Neuronal stem cell (in vitro differentiated cells): ENCODE measurements at regions not wholly inside any gene's neighbourhood (a gene's known extent, or its start where the extent isn't known, plus 50 kb on each side); places are given as distances from the start of the nearest gene placed in this dataset.

Experiments
- DNase-seq: peaks from one replicate; pipeline ENCODE4 v3.0.0-alpha.2; 2013; ENCODE audit warnings: low spot score
- H2AFZ ChIP-seq: one replicate; pipeline ENCODE4 v1.6.1; 2013; ENCODE audit warnings: mild to moderate bottlenecking, low read length, inconsistent platforms
- H2AK5ac ChIP-seq: 2 replicates; pipeline ENCODE4 v1.6.1; 2013; ENCODE audit warnings: low read depth, mild to moderate bottlenecking, inconsistent platforms, low read length, moderate library complexity, mixed read lengths
- H2BK120ac ChIP-seq: 2 replicates; pipeline ENCODE4 v1.6.1; 2013; ENCODE audit warnings: low read depth, mild to moderate bottlenecking, inconsistent platforms, low read length, moderate library complexity, mixed read lengths
- H2BK12ac ChIP-seq: one replicate; pipeline ENCODE4 v1.6.1; 2013; ENCODE audit warnings: low read length, inconsistent platforms
- H2BK15ac ChIP-seq: 2 replicates; pipeline ENCODE4 v1.6.1; 2013; ENCODE audit warnings: mild to moderate bottlenecking, low read length, inconsistent platforms, mixed read lengths
- H2BK5ac ChIP-seq: one replicate; pipeline ENCODE4 v1.6.1; 2013; ENCODE audit warnings: inconsistent platforms, mild to moderate bottlenecking, low read length, moderate library complexity
- H3K14ac ChIP-seq: one replicate; pipeline ENCODE4 v1.6.1; 2013; ENCODE audit warnings: low read length, inconsistent platforms
- H3K18ac ChIP-seq: 2 replicates; pipeline ENCODE4 v1.6.1; 2013; ENCODE audit warnings: low read length, inconsistent platforms
- H3K23ac ChIP-seq: 2 replicates; pipeline ENCODE4 v1.6.1; 2013; ENCODE audit warnings: low read depth, mild to moderate bottlenecking, mixed read lengths, low read length, inconsistent platforms; ENCODE audit not compliant: poor library complexity
- H3K27ac ChIP-seq: replicated peaks from 3 replicates; pipeline ENCODE4 v1.5.1; 2013; ENCODE audit warnings: low read length, inconsistent platforms
- H3K27me3 ChIP-seq, 3 experiments: 2 replicates each; pipeline ENCODE4 v1.6.1; 2013; ENCODE audit warnings: low read length in 3 of 3, mild to moderate bottlenecking in 2 of 3, inconsistent platforms in 1 of 3, low read depth in 1 of 3, mixed read lengths in 1 of 3, moderate library complexity in 1 of 3; ENCODE audit not compliant: control insufficient read depth in 3 of 3, insufficient read depth in 3 of 3
- H3K36me3 ChIP-seq, 2 donors: replicated peaks in 1 of 2; 2 replicates each; pipeline ENCODE4 v1.6.1; 2013; ENCODE audit warnings: low read length in 2 of 2; ENCODE audit not compliant: control insufficient read depth in 2 of 2, insufficient read depth in 2 of 2
- H3K4ac ChIP-seq: 2 replicates; pipeline ENCODE4 v1.6.1; 2013; ENCODE audit warnings: inconsistent platforms, mild to moderate bottlenecking, low read length, moderate library complexity
- H3K4me1 ChIP-seq, 2 donors: 1 replicate in 1 of 2; 2 replicates in 1 of 2; pipeline ENCODE4 v1.6.1; 2013; ENCODE audit warnings: low read length in 2 of 2, low read depth in 1 of 2; ENCODE audit not compliant: control insufficient read depth in 2 of 2, insufficient read depth in 1 of 2
- H3K4me2 ChIP-seq: one replicate; pipeline ENCODE4 v1.6.1; 2013; ENCODE audit warnings: mild to moderate bottlenecking, low read length, inconsistent platforms; ENCODE audit not compliant: insufficient read depth, poor library complexity, severe bottlenecking
- H3K4me3 ChIP-seq, 2 donors: 2 replicates each; pipeline ENCODE4 v1.5.1; 2013; ENCODE audit warnings: low read length in 2 of 2, mild to moderate bottlenecking in 2 of 2, inconsistent platforms in 1 of 2, moderate library complexity in 1 of 2
- H3K79me1 ChIP-seq: one replicate; pipeline ENCODE4 v1.6.1; 2013; ENCODE audit warnings: low read depth, mild to moderate bottlenecking, inconsistent platforms, low read length, moderate library complexity
- H3K9ac ChIP-seq: one replicate; pipeline ENCODE4 v1.6.1; 2013; ENCODE audit warnings: mild to moderate bottlenecking, low read depth, low read length, inconsistent platforms; ENCODE audit not compliant: poor library complexity
- H3K9me3 ChIP-seq, 2 donors: replicated peaks in 1 of 2; 2 replicates each; pipeline versions ENCODE3 to v1.6.1; 2013; ENCODE audit warnings: low read length in 2 of 2, mild to moderate bottlenecking in 2 of 2, inconsistent platforms in 1 of 2, low read depth in 1 of 2, mixed read lengths in 1 of 2, moderate library complexity in 1 of 2; ENCODE audit not compliant: control insufficient read depth in 2 of 2, insufficient read depth in 1 of 2
- H4K8ac ChIP-seq: one replicate; pipeline ENCODE4 v1.6.1; 2013; ENCODE audit warnings: low read depth, mild to moderate bottlenecking, inconsistent platforms, low read length, moderate library complexity
- H4K91ac ChIP-seq: one replicate; pipeline ENCODE4 v1.6.1; 2013; ENCODE audit warnings: low read length, low read depth, mild to moderate bottlenecking, inconsistent platforms; ENCODE audit not compliant: poor library complexity
- WGBS, 2 donors: extraction: QIAGEN DNeasy Blood & Tissue Kit; methylation state at CpG; one replicate each; pipeline ENCODE4 v1.1.7; 2013; ENCODE audit warnings: missing lambda C conversion rate in 2 of 2, mixed read lengths in 1 of 2; ENCODE audit not compliant: insufficient read length in 2 of 2, insufficient replicate concordance in 1 of 2; ENCODE audit errors: extremely low coverage in 2 of 2; 5-methylcytosine and 5-hydroxymethylcytosine counted together

- Histone ChIP-seq H3K9me3 (peaks cover 5 to 15% of the 10 kb centered on the region in 2 donors), H3K27ac (no peak overlapping the region), H2BK15ac (no peak overlapping the region), H3K18ac (no peak overlapping the region), H3K4me3 (no peak overlapping the region), H3K4me1 (no peaks in the 10 kb centered on the region), H2AFZ (no peak overlapping the region), H2AK5ac (no peak overlapping the region), H3K9ac (no peak overlapping the region), H3K79me1 (no peaks in the 10 kb centered on the region), H2BK5ac (no peak overlapping the region), H3K36me3 (no peaks in the 10 kb centered on the region), H2BK12ac (no peak overlapping the region), H3K4ac (no peak overlapping the region), H3K23ac (no peak overlapping the region), H4K91ac (no peak overlapping the region), H3K4me2 (no peak overlapping the region), H4K8ac (no peak overlapping the region), H2BK120ac (no peak overlapping the region), H3K27me3 (no peaks in the 10 kb centered on the region), H3K14ac (no peak overlapping the region)
- WGBS, 2 donors, result no CpG with 5 or more reads among the region's 4 CpGs
- DNase-seq, result no peak
Observed at GRCh38 chr1:80926531-80926930, 874.2 kb upstream of the ADGRL2 start.

GRCh38 chr1:80925130-80925805 is 875.5 kb upstream of the ADGRL2 start:
- Histone ChIP-seq H2BK12ac (no peak overlapping the region), H3K9ac (no peak overlapping the region), H3K79me1 (no peaks in the 10 kb centered on the region), H3K27ac (no peak overlapping the region), H3K23ac (no peak overlapping the region), H2AK5ac (no peak overlapping the region), H3K9me3 (peaks cover 3 to 8% of the 10 kb centered on the region in 2 donors), H3K36me3 (no peaks in the 10 kb centered on the region), H4K8ac (no peak overlapping the region), H2BK15ac (no peak overlapping the region), H3K4me3 (no peak overlapping the region), H3K18ac (no peak overlapping the region), H3K27me3 (no peaks in the 10 kb centered on the region), H3K4me1 (no peaks in the 10 kb centered on the region), H3K4me2 (no peak overlapping the region), H2AFZ (no peak overlapping the region), H3K4ac (no peak overlapping the region), H3K14ac (no peak overlapping the region), H2BK5ac (no peak overlapping the region), H4K91ac (no peak overlapping the region), H2BK120ac (no peak overlapping the region)
- no peak for DNase-seq
- WGBS, 2 donors, result no CpG with 5 or more reads among the region's 3 CpGs

- H2BK5ac ChIP-seq, result no peak overlapping the region
- H3K14ac ChIP-seq, result no peak overlapping the region
- H4K8ac ChIP-seq, result no peak overlapping the region
- H3K9ac ChIP-seq, result no peak overlapping the region
- no peak overlapping the region for H2AK5ac ChIP-seq
- no peak overlapping the region for H3K4me2 ChIP-seq
- H3K27ac ChIP-seq, result no peak overlapping the region
- H3K36me3 ChIP-seq, result no peaks in the 10 kb centered on the region
- H2BK120ac ChIP-seq, result no peak overlapping the region
- peaks cover 1 to 10% of the 10 kb centered on the region in 2 donors for H3K9me3 ChIP-seq
- H3K4me3 ChIP-seq, result no peak overlapping the region
- peaks cover 0 to 2% of the 10 kb centered on the region in 2 donors for H3K4me1 ChIP-seq
- H3K18ac ChIP-seq, result no peak overlapping the region
- H2AFZ ChIP-seq, result no peak overlapping the region
- DNase-seq, result no peak
- no peak overlapping the region for H4K91ac ChIP-seq
- H3K79me1 ChIP-seq, result no peaks in the 10 kb centered on the region
- H2BK15ac ChIP-seq, result no peak overlapping the region
- no peaks in the 10 kb centered on the region for H3K27me3 ChIP-seq
- 100% methylated on average over 2 of the region's 2 CpGs; no CpG with 5 or more reads in 1 of the 2 donors for WGBS, 2 donors
- no peak overlapping the region for H2BK12ac ChIP-seq
- H3K23ac ChIP-seq, result no peak overlapping the region
- H3K4ac ChIP-seq, result no peak overlapping the region
Observed at GRCh38 chr1:80924290-80924689, 876.4 kb upstream of the ADGRL2 start.

- Histone ChIP-seq H3K27me3 (no peaks in the 10 kb centered on the region), H3K9ac (no peak overlapping the region), H2BK15ac (no peak overlapping the region), H2AK5ac (no peak overlapping the region), H2BK120ac (no peak overlapping the region), H2BK5ac (no peak overlapping the region), H3K4me2 (no peak overlapping the region), H3K4me1 (peaks cover 0 to 14% of the 10 kb centered on the region in 2 donors), H3K36me3 (no peaks in the 10 kb centered on the region), H4K91ac (no peak overlapping the region), H3K79me1 (no peaks in the 10 kb centered on the region), H2AFZ (no peak overlapping the region), H3K4me3 (no peak overlapping the region), H2BK12ac (no peak overlapping the region), H3K14ac (no peak overlapping the region), H3K27ac (no peak overlapping the region), H3K18ac (no peak overlapping the region), H3K9me3 (peaks cover 0 to 11% of the 10 kb centered on the region in 2 donors), H4K8ac (no peak overlapping the region), H3K4ac (no peak overlapping the region), H3K23ac (no peak overlapping the region)
- DNase-seq, result no peak
- no CpG with 5 or more reads among the region's 1 CpG for WGBS, 2 donors
Observed at GRCh38 chr1:80922906-80923305, 877.8 kb upstream of the ADGRL2 start.
